Liver (tissue), 8 donors: ENCODE measurements at regions not wholly inside any gene's neighbourhood (a gene's known extent, or its start where the extent isn't known, plus 50 kb on each side); places are given as distances from the start of the nearest gene placed in this dataset.

Experiments used
- DNase-seq: peaks from one replicate; pipeline ENCODE4 v3.0.0-alpha.2; 2017; ENCODE audit warnings: low spot score
- H3K27ac ChIP-seq, 2 donors: one replicate each; pipeline ENCODE4 v1.7.0; 2013; ENCODE audit warnings: inconsistent platforms in 2 of 2, low read length in 2 of 2, control low read depth in 1 of 2, low read depth in 1 of 2, mild to moderate bottlenecking in 1 of 2
- H3K27me3 ChIP-seq, 4 donors: one replicate each; pipeline versions ENCODE4 v1.6.1 to v1.7.0; 2013; ENCODE audit warnings: low read length in 3 of 4, inconsistent platforms in 1 of 4, mild to moderate bottlenecking in 1 of 4, moderate library complexity in 1 of 4; ENCODE audit not compliant: control insufficient read depth in 4 of 4, insufficient read depth in 4 of 4
- H3K36me3 ChIP-seq, 4 donors: one replicate each; pipeline versions ENCODE4 v1.6.1 to v1.7.0; 2013; ENCODE audit warnings: low read length in 3 of 4, mild to moderate bottlenecking in 3 of 4, low read depth in 1 of 4, moderate library complexity in 1 of 4; ENCODE audit not compliant: control insufficient read depth in 4 of 4, insufficient read depth in 3 of 4
- H3K4me1 ChIP-seq, 4 donors: one replicate each; pipeline versions ENCODE4 v1.6.1 to v1.7.0; 2013; ENCODE audit warnings: low read length in 3 of 4, mild to moderate bottlenecking in 3 of 4, moderate library complexity in 1 of 4; ENCODE audit not compliant: control insufficient read depth in 4 of 4, insufficient read depth in 4 of 4
- H3K4me3 ChIP-seq, 3 donors: one replicate each; pipeline versions ENCODE4 v1.6.1 to v1.7.0; 2013; ENCODE audit warnings: low read length in 3 of 3, control low read depth in 1 of 3, low read depth in 1 of 3, mild to moderate bottlenecking in 1 of 3
- H3K9ac ChIP-seq, 2 donors: one replicate each; pipeline ENCODE4 v1.7.0; 2013; ENCODE audit warnings: low read length in 2 of 2, mild to moderate bottlenecking in 2 of 2, moderate library complexity in 2 of 2, control low read depth in 1 of 2, low read depth in 1 of 2
- H3K9me3 ChIP-seq, 4 donors: one replicate each; pipeline versions ENCODE4 v1.6.1 to v1.7.0; 2013; ENCODE audit warnings: low read length in 3 of 4; ENCODE audit not compliant: control insufficient read depth in 4 of 4
- EGR1 ChIP-seq, 2 donors: IDR thresholded peaks; 2 replicates each; pipeline ENCODE4 v1.6.1; 2016 to 2018; ENCODE audit warnings: antibody characterized with exemption in 2 of 2, low read depth in 2 of 2
- FOXA1 ChIP-seq: IDR thresholded peaks from 2 replicates; pipeline ENCODE4 v1.6.1; 2016; ENCODE audit warnings: antibody characterized with exemption
- FOXA2 ChIP-seq: IDR thresholded peaks from 2 replicates; pipeline ENCODE4 v1.6.1; 2016; ENCODE audit warnings: antibody characterized with exemption
- GABPA ChIP-seq, 2 donors: IDR thresholded peaks in 1 of 2; conservative IDR thresholded peaks in 1 of 2; 2 replicates each; pipeline ENCODE4 v1.6.1; 2016; ENCODE audit warnings: antibody characterized with exemption in 2 of 2, mild to moderate bottlenecking in 1 of 2, moderate library complexity in 1 of 2
- HNF4A ChIP-seq, 2 donors: conservative IDR thresholded peaks; 2 replicates each; pipeline ENCODE4 v1.6.1; 2016; ENCODE audit warnings: antibody characterized with exemption in 2 of 2, mild to moderate bottlenecking in 2 of 2
- HNF4G ChIP-seq: IDR thresholded peaks from 2 replicates; pipeline ENCODE4 v1.6.1; 2016; ENCODE audit warnings: antibody characterized with exemption
- JUND ChIP-seq, 2 donors: IDR thresholded peaks; 2 replicates each; pipeline ENCODE4 v1.6.1; 2016; ENCODE audit warnings: antibody characterized with exemption in 2 of 2
- NR2F2 ChIP-seq: IDR thresholded peaks from 2 replicates; pipeline ENCODE4 v1.6.1; 2016; ENCODE audit warnings: antibody characterized with exemption
- RAD21 ChIP-seq, 2 donors: IDR thresholded peaks; 2 replicates each; pipeline ENCODE4 v1.6.1; 2016; ENCODE audit warnings: antibody characterized with exemption in 2 of 2, mild to moderate bottlenecking in 2 of 2
- RXRA ChIP-seq, 2 donors: IDR thresholded peaks; 2 replicates each; pipeline ENCODE4 v1.6.1; 2017 to 2018; ENCODE audit warnings: antibody characterized with exemption in 2 of 2, mild to moderate bottlenecking in 1 of 2
- SP1 ChIP-seq: IDR thresholded peaks from 2 replicates; pipeline ENCODE4 v1.6.1; 2018; ENCODE audit warnings: antibody characterized with exemption, mild to moderate bottlenecking
- TAF1 ChIP-seq: conservative IDR thresholded peaks from 2 replicates; pipeline ENCODE4 v1.6.1; 2016; ENCODE audit warnings: antibody characterized with exemption, mild to moderate bottlenecking
- YY1 ChIP-seq: IDR thresholded peaks from 2 replicates; pipeline ENCODE4 v1.6.1; 2016; ENCODE audit warnings: antibody characterized with exemption, mild to moderate bottlenecking
- WGBS: extraction: QIAGEN DNeasy Blood & Tissue Kit; methylation state at CpG from one replicate; pipeline ENCODE4 v1.1.7; 2013; 5-methylcytosine and 5-hydroxymethylcytosine counted together
- TF ChIP-seq, protein P1 (sequence below): IDR thresholded peaks from 2 replicates; pipeline ENCODE4 v1.6.1; 2016; ENCODE audit warnings: antibody characterized with exemption, mild to moderate bottlenecking
- TF ChIP-seq, protein P2 (sequence below): fragments of 150-350 bp; IDR thresholded peaks from 2 replicates; pipeline ENCODE4 v1.5.1; 2017; ENCODE audit warnings: improper control_type of control experiment, low read depth, low read length; ENCODE audit not compliant: missing input control
- TF ChIP-seq, protein P3 (sequence below): IDR thresholded peaks from 2 replicates; pipeline ENCODE4 v1.6.1; 2016; ENCODE audit warnings: antibody characterized with exemption
- TF ChIP-seq, protein P4 (sequence below): IDR thresholded peaks from 2 replicates; pipeline ENCODE4 v1.6.1; 2016; ENCODE audit warnings: antibody characterized with exemption
- TF ChIP-seq, protein P5 (sequence below): IDR thresholded peaks from 2 replicates; pipeline ENCODE4 v1.6.1; 2016; ENCODE audit warnings: antibody characterized with exemption
- donor health status: healthy.
- donor health status: healthy.
- donor health status: healthy.
- donor health status: healthy.
- donor health status: healthy.

DNA sequence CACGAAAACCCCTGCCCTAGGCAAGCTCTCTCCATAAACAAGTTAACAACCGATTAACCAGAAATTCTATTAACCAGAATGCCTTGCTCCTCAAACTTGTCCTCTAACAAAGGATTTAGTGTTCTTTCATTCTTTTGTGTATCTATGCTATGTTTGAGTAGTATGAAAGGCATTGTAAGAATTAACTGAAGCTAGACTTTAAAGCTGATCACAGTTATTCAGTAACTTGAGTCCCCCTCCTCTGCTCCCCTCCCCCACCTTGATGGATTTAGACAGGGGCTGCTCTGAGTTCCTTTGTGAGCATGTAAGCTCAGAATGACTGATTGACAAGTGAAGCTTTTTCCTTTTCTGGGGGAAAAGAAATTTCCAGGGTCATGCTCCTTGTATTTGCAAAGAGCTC lies 257.6 kb downstream of the TTLL7 start:
- DNase-seq = no peak
- TF ChIP-seq, protein P1, sequence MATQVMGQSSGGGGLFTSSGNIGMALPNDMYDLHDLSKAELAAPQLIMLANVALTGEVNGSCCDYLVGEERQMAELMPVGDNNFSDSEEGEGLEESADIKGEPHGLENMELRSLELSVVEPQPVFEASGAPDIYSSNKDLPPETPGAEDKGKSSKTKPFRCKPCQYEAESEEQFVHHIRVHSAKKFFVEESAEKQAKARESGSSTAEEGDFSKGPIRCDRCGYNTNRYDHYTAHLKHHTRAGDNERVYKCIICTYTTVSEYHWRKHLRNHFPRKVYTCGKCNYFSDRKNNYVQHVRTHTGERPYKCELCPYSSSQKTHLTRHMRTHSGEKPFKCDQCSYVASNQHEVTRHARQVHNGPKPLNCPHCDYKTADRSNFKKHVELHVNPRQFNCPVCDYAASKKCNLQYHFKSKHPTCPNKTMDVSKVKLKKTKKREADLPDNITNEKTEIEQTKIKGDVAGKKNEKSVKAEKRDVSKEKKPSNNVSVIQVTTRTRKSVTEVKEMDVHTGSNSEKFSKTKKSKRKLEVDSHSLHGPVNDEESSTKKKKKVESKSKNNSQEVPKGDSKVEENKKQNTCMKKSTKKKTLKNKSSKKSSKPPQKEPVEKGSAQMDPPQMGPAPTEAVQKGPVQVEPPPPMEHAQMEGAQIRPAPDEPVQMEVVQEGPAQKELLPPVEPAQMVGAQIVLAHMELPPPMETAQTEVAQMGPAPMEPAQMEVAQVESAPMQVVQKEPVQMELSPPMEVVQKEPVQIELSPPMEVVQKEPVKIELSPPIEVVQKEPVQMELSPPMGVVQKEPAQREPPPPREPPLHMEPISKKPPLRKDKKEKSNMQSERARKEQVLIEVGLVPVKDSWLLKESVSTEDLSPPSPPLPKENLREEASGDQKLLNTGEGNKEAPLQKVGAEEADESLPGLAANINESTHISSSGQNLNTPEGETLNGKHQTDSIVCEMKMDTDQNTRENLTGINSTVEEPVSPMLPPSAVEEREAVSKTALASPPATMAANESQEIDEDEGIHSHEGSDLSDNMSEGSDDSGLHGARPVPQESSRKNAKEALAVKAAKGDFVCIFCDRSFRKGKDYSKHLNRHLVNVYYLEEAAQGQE = no peak
- TF ChIP-seq TAF1 = no peak
- TF ChIP-seq JUND (IDR thresholded peaks at IDR 0.05) = no peak
- TF ChIP-seq FOXA1 = no peak
- TF ChIP-seq, protein P2, sequence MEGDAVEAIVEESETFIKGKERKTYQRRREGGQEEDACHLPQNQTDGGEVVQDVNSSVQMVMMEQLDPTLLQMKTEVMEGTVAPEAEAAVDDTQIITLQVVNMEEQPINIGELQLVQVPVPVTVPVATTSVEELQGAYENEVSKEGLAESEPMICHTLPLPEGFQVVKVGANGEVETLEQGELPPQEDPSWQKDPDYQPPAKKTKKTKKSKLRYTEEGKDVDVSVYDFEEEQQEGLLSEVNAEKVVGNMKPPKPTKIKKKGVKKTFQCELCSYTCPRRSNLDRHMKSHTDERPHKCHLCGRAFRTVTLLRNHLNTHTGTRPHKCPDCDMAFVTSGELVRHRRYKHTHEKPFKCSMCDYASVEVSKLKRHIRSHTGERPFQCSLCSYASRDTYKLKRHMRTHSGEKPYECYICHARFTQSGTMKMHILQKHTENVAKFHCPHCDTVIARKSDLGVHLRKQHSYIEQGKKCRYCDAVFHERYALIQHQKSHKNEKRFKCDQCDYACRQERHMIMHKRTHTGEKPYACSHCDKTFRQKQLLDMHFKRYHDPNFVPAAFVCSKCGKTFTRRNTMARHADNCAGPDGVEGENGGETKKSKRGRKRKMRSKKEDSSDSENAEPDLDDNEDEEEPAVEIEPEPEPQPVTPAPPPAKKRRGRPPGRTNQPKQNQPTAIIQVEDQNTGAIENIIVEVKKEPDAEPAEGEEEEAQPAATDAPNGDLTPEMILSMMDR = no peak
- no peak for TF ChIP-seq NR2F2
- TF ChIP-seq, protein P3, sequence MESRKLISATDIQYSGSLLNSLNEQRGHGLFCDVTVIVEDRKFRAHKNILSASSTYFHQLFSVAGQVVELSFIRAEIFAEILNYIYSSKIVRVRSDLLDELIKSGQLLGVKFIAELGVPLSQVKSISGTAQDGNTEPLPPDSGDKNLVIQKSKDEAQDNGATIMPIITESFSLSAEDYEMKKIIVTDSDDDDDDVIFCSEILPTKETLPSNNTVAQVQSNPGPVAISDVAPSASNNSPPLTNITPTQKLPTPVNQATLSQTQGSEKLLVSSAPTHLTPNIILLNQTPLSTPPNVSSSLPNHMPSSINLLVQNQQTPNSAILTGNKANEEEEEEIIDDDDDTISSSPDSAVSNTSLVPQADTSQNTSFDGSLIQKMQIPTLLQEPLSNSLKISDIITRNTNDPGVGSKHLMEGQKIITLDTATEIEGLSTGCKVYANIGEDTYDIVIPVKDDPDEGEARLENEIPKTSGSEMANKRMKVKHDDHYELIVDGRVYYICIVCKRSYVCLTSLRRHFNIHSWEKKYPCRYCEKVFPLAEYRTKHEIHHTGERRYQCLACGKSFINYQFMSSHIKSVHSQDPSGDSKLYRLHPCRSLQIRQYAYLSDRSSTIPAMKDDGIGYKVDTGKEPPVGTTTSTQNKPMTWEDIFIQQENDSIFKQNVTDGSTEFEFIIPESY = no peak
- TF ChIP-seq, protein P4, sequence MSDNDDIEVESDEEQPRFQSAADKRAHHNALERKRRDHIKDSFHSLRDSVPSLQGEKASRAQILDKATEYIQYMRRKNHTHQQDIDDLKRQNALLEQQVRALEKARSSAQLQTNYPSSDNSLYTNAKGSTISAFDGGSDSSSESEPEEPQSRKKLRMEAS = no peak
- no peak for TF ChIP-seq FOXA2
- no peak for TF ChIP-seq RXRA (IDR thresholded peaks at IDR 0.05)
- no peak for TF ChIP-seq HNF4A (conservative IDR thresholded peaks at IDR 0.05)
- no peak for TF ChIP-seq GABPA (IDR thresholded peaks at IDR 0.05 in 1 of 2, conservative IDR thresholded peaks at IDR 0.05 in 1 of 2)
- no peak for TF ChIP-seq YY1
- TF ChIP-seq EGR1 (IDR thresholded peaks at IDR 0.05; ENCODE audit: low read depth in 2 of 2) = no peak
- TF ChIP-seq HNF4G = no peak
- TF ChIP-seq SP1 = no peak
- TF ChIP-seq RAD21 (IDR thresholded peaks at IDR 0.05) = no peak
- TF ChIP-seq, protein P5, sequence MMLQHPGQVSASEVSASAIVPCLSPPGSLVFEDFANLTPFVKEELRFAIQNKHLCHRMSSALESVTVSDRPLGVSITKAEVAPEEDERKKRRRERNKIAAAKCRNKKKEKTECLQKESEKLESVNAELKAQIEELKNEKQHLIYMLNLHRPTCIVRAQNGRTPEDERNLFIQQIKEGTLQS = no peak
- H3K27me3 ChIP-seq = no peaks in the 10 kb centered on the region
- no peak overlapping the region for H3K9ac ChIP-seq
- WGBS = 84% methylated on average over 2 of the region's 2 CpGs
- H3K27ac ChIP-seq = no peak overlapping the region
- H3K9me3 ChIP-seq = no peaks in the 10 kb centered on the region
- no peak overlapping the region for H3K4me3 ChIP-seq
- no peaks in the 10 kb centered on the region for H3K36me3 ChIP-seq
- peaks cover 0 to 2% (median under 1%) of the 10 kb centered on the region in 4 donors for H3K4me1 ChIP-seq
